Nephron (organoid): ENCODE measurements at regions not wholly inside any gene's neighbourhood (a gene's known extent, or its start where the extent isn't known, plus 50 kb on each side); places are given as distances from the start of the nearest gene placed in this dataset.

ENCODE experiments used
- H3K27ac Mint-ChIP-seq, 3 experiments: 2 replicates each; pipeline ENCODE4 v1.8.0; 2020; ENCODE audit warnings: mixed read lengths in 3 of 3, mild to moderate bottlenecking in 2 of 3, moderate library complexity in 1 of 3
- H3K27me3 Mint-ChIP-seq: 2 replicates; pipeline ENCODE4 v1.8.0; 2021; ENCODE audit warnings: low read depth, mild to moderate bottlenecking, moderate library complexity, mixed read lengths
- H3K36me3 Mint-ChIP-seq: 2 replicates; pipeline ENCODE4 v1.8.0; 2020; ENCODE audit warnings: low read depth, mixed read lengths
- H3K4me1 Mint-ChIP-seq: 2 replicates; pipeline ENCODE4 v1.8.0; 2020; ENCODE audit warnings: mixed read lengths
- H3K4me3 Mint-ChIP-seq, 3 experiments: 2 replicates each; pipeline ENCODE4 v1.8.0; 2020; ENCODE audit warnings: mild to moderate bottlenecking in 3 of 3, mixed read lengths in 3 of 3, moderate library complexity in 2 of 3
- H3K9me3 Mint-ChIP-seq: 2 replicates; pipeline ENCODE4 v1.8.0; 2020; ENCODE audit warnings: mixed read lengths
- TF ChIP-seq, protein P1 (sequence below), 3 experiments: fragments of 200-600 bp; sonication (generic); IDR thresholded peaks; one replicate each; pipeline ENCODE4 v1.5.0; 2021; ENCODE audit warnings: antibody characterized with exemption in 3 of 3; ENCODE audit not compliant: unreplicated experiment in 3 of 3

DNA sequence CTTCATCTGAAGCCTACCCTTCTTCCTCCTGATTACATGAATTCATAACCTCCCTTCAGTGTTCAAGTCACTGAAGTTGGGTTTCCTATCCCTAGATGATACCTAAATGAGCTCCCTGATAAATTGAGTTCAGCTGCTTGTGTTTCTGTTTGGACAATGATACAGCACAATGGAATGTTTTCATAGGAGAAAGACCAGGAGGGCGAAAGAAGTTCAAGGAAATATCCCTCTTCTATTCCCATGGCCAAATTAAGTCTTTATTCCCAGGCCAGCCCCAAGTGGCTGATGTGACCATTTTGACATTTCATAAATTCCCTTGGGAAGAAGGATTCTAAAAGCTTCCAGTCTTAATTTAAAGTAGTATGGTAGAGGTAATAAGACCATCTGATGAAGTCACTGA, 555.8 kb upstream of the CLINT1 start:
- Mint-ChIP-seq H3K4me1 (peaks cover 9% of the 10 kb centered on the region), H3K4me3 (no peak overlapping the region), H3K27ac (peak overlapping the region; percentile 24 to 68 (median 34)), H3K27me3 (no peaks in the 10 kb centered on the region), H3K9me3 (peaks cover 10% of the 10 kb centered on the region), H3K36me3 (no peaks in the 10 kb centered on the region)
- TF ChIP-seq, protein P1, sequence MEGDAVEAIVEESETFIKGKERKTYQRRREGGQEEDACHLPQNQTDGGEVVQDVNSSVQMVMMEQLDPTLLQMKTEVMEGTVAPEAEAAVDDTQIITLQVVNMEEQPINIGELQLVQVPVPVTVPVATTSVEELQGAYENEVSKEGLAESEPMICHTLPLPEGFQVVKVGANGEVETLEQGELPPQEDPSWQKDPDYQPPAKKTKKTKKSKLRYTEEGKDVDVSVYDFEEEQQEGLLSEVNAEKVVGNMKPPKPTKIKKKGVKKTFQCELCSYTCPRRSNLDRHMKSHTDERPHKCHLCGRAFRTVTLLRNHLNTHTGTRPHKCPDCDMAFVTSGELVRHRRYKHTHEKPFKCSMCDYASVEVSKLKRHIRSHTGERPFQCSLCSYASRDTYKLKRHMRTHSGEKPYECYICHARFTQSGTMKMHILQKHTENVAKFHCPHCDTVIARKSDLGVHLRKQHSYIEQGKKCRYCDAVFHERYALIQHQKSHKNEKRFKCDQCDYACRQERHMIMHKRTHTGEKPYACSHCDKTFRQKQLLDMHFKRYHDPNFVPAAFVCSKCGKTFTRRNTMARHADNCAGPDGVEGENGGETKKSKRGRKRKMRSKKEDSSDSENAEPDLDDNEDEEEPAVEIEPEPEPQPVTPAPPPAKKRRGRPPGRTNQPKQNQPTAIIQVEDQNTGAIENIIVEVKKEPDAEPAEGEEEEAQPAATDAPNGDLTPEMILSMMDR (IDR thresholded peaks at IDR 0.05; ENCODE audit: unreplicated experiment in 3 of 3): no peak

DNA sequence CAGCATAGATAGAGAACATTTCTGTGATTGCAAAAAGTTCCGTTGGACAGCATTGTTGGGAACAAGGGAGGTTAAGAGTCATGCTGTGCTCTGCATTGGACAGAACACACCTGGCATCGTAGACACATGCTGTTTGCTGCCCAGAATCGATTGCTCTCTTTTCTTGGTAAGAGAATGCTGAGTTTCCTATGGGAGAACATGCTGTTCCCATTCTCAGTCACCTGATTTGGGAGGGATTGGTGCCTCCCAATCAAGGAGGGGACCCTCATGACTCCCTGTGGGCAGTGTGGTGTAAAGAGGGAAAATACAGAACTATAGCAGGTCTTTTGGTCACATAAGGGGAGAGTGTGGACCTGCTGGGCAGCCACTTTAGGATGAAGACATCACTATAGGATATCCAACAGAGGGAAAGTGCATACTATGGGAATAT, 555.4 kb upstream of the CLINT1 start:
- H3K27ac Mint-ChIP-seq: peak overlapping the region; percentile 24 to 68 (median 34)
- no peak overlapping the region for H3K4me3 Mint-ChIP-seq
- H3K4me1 Mint-ChIP-seq: peaks cover 9% of the 10 kb centered on the region
- TF ChIP-seq, protein P1 (IDR thresholded peaks at IDR 0.05; ENCODE audit: unreplicated experiment in 3 of 3): no peak
- no peaks in the 10 kb centered on the region for H3K27me3 Mint-ChIP-seq
- no peaks in the 10 kb centered on the region for H3K36me3 Mint-ChIP-seq
- peaks cover 8% of the 10 kb centered on the region for H3K9me3 Mint-ChIP-seq

DNA sequence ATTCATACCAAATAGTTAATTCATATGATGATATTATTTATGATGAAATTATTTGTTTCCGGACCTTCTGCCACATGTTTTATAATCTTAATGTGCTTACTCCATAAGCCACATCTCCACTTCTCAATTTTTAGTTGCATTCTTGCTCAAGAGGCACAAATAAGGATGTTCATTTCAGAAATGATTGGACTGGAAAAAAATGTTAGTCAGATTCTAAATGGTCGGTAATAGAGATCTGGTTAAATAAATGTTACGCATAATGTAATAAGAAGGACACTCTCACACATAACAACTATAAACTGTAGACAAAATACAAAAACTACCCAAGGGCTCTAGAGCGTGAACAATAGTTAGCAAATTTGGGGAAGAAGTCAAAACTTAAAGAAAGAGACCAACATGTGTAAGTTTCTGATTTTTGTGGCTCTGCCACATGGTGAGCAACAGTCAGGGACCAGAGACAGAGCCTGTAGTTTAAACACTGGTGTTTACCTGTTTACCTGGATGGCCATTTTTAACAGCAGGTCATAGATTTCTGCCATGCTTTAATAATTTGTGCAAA, 554.3 kb upstream of the CLINT1 start:
- Mint-ChIP-seq H3K4me3 (no peak overlapping the region), H3K36me3 (no peaks in the 10 kb centered on the region)
- TF ChIP-seq, protein P1 (IDR thresholded peaks at IDR 0.05; ENCODE audit: unreplicated experiment in 3 of 3): no peak

DNA sequence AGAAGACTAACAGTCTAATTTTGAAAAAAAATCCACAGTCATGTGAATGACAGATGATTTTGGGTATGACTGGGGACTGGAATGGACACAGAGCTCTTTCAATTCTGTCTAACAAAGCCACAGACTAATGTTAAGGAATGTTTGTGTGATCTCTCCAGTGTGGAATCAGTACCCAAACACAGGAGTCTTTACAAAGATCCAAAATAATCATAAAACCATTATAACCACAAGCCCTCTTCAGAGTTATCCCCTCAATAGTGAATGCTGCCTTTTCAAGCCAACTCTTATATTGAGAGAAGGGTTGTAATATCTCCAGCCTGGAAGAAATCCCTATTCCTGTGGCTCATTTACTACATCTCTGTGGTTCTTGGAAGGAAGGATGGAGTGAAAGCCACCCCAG, 552.0 kb upstream of the CLINT1 start:
- H3K4me3 Mint-ChIP-seq: no peak overlapping the region
- H3K36me3 Mint-ChIP-seq: no peaks in the 10 kb centered on the region
- no peak overlapping the region for H3K27ac Mint-ChIP-seq
- TF ChIP-seq, protein P1 (IDR thresholded peaks at IDR 0.05; ENCODE audit: unreplicated experiment in 3 of 3): no peak
- peaks cover 2% of the 10 kb centered on the region for H3K9me3 Mint-ChIP-seq
- no peaks in the 10 kb centered on the region for H3K27me3 Mint-ChIP-seq
- peaks cover 9% of the 10 kb centered on the region for H3K4me1 Mint-ChIP-seq

More for the DNA sequence above, 554.3 kb upstream of the CLINT1 start:
- H3K4me1 Mint-ChIP-seq: peaks cover 9% of the 10 kb centered on the region
- H3K27ac Mint-ChIP-seq: no peak overlapping the region
- H3K9me3 Mint-ChIP-seq: peaks cover 3% of the 10 kb centered on the region
- no peaks in the 10 kb centered on the region for H3K27me3 Mint-ChIP-seq

DNA sequence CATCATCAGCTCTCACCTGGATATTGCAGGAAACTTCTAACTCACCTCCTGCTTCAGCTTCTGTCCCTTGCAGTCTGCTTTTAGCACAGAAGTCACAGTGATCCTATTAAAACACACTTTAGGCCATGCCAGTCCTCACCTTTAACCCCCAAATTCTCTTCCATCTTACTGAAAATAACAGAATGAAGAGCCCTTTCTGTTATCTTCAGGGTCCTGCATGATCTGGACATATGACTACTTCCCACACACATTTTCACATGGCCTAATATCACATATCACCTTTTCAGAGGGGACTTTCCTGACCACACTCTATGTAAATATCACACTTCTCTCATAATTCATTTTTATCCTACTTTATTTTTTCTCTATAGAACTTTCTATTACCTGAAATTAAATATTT, 550.6 kb upstream of the CLINT1 start:
- Mint-ChIP-seq H3K27ac (no peak overlapping the region), H3K36me3 (peaks cover 4% of the 10 kb centered on the region), H3K4me1 (peaks cover 4% of the 10 kb centered on the region), H3K27me3 (no peaks in the 10 kb centered on the region), H3K9me3 (peaks cover 10% of the 10 kb centered on the region), H3K4me3 (no peak overlapping the region)
- TF ChIP-seq, protein P1 (IDR thresholded peaks at IDR 0.05; ENCODE audit: unreplicated experiment in 3 of 3): no peak

DNA sequence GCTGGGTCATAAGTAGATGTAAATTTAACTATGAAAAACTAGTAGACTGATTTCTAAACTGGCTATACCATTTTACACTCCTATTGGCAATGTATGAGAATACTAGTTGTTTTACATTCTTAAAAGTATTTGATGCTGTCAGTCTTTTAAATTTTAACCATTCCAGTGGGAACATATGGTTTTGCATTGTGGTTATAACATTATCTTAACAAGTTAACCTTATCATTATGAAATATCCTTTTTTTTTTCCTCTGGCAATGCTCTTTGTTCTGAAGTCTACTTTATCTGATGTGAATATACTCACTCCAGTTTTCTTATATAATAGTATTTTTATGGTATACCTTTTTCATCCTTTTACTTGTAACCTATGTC, 548.9 kb upstream of the CLINT1 start:
- TF ChIP-seq, protein P1 (IDR thresholded peaks at IDR 0.05; ENCODE audit: unreplicated experiment in 3 of 3): no peak
- no peak overlapping the region for H3K27ac Mint-ChIP-seq
- H3K4me3 Mint-ChIP-seq: no peak overlapping the region
- H3K27me3 Mint-ChIP-seq: no peaks in the 10 kb centered on the region
- H3K4me1 Mint-ChIP-seq: no peaks in the 10 kb centered on the region
- H3K36me3 Mint-ChIP-seq: peaks cover 9% of the 10 kb centered on the region
- H3K9me3 Mint-ChIP-seq: peaks cover 15% of the 10 kb centered on the region
